H1 (cell line): ENCODE measurements at regions not wholly inside any gene's neighbourhood (a gene's known extent, or its start where the extent isn't known, plus 50 kb on each side); places are given as distances from the start of the nearest gene placed in this dataset.

Source experiments
- BACH1 ChIP-seq: IDR thresholded peaks from 2 replicates; pipeline ENCODE4 v1.6.1; 2012; ENCODE audit warnings: low read length, improper control_type of control experiment
- BCL11A ChIP-seq, 2 experiments: IDR thresholded peaks; one replicate each; pipeline ENCODE4 v1.6.1; 2011; ENCODE audit warnings: low read depth in 2 of 2, low read length in 2 of 2, mild to moderate bottlenecking in 2 of 2
- CHD1 ChIP-seq: IDR thresholded peaks from 2 replicates; pipeline ENCODE4 v1.6.1; 2012; ENCODE audit warnings: low read depth, low read length, improper control_type of control experiment
- KDM1A ChIP-seq: fragments of 200-600, 300-600 bp; sonication (generic); IDR thresholded peaks from 2 replicates; pipeline ENCODE4 v1.7.1; 2016; ENCODE audit warnings: mild to moderate bottlenecking, low read length, borderline replicate concordance
- MAFK ChIP-seq: IDR thresholded peaks from 2 replicates; pipeline ENCODE4 v1.6.1; 2012; ENCODE audit warnings: low read depth, mild to moderate bottlenecking, improper control_type of control experiment, low read length
- TF ChIP-seq, protein P1 (sequence below), 3 experiments: IDR thresholded peaks; 1 replicate in 2 of 3; 2 replicates in 1 of 3; pipeline versions ENCODE4 v1.5.1 to v1.6.1; 2011; ENCODE audit warnings: low read length in 3 of 3, mild to moderate bottlenecking in 3 of 3, inconsistent platforms in 2 of 3, low read depth in 1 of 3, moderate library complexity in 1 of 3; ENCODE audit not compliant: insufficient read depth in 1 of 3; ENCODE audit errors: control extremely low read depth in 1 of 3
- TF ChIP-seq, protein P2 (sequence below): IDR thresholded peaks from 2 replicates; pipeline ENCODE4 v1.6.1; 2012; ENCODE audit warnings: inconsistent platforms
- TF ChIP-seq, protein P3 (sequence below): IDR thresholded peaks from 2 replicates; pipeline ENCODE4 v1.6.1; 2011; ENCODE audit warnings: low read depth, mild to moderate bottlenecking, low read length; ENCODE audit not compliant: insufficient read depth

DNA sequence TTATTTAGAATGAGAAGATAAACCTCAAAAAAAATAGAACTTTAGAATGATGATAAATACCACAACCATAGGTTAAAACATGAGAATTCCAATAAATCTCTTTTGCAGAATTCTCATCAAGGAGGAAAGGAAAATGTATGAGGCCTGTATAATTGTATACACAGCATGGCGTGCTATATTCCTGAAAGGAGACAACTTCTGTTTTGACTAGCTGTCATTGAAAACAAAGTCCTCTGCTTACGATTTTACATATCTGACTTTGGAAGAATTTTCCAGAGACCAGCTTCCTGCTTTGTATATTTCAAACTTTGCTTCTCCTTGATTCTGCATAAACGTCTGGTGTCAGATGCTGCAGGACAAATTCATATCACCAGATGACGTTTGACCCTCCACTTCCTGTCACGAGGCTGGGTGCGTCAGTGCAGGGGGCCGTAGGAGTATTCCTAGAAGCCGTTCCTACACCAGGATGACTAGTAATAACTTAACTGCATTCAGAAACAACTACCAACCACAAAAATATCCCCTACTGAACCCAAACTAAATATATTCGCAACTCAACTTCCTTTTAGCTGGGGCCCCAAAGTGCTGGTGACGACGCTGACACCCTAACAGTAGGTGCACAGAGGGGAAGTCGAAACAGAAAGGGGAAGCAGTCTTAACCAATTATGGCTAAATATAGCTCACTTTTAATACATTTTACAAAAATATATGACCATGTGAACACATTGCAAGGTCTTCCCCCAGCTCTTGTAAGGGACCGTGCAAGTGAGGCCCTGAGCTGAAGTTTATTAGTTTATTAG is 178.6 kb upstream of the INHBA start (continued):
- TF ChIP-seq, protein P1, sequence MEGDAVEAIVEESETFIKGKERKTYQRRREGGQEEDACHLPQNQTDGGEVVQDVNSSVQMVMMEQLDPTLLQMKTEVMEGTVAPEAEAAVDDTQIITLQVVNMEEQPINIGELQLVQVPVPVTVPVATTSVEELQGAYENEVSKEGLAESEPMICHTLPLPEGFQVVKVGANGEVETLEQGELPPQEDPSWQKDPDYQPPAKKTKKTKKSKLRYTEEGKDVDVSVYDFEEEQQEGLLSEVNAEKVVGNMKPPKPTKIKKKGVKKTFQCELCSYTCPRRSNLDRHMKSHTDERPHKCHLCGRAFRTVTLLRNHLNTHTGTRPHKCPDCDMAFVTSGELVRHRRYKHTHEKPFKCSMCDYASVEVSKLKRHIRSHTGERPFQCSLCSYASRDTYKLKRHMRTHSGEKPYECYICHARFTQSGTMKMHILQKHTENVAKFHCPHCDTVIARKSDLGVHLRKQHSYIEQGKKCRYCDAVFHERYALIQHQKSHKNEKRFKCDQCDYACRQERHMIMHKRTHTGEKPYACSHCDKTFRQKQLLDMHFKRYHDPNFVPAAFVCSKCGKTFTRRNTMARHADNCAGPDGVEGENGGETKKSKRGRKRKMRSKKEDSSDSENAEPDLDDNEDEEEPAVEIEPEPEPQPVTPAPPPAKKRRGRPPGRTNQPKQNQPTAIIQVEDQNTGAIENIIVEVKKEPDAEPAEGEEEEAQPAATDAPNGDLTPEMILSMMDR (IDR thresholded peaks at IDR 0.05; ENCODE audit: control extremely low read depth in 1 of 3, insufficient read depth in 1 of 3, low read depth in 1 of 3, low read length in 3 of 3): no peak
- TF ChIP-seq MAFK (no peak), KDM1A (no peak), CHD1 (no peak), BCL11A (IDR thresholded peaks at IDR 0.05; ENCODE audit: low read depth in 2 of 2, low read length in 2 of 2) (no peak), BACH1 (no peak)
- TF ChIP-seq, protein P2, sequence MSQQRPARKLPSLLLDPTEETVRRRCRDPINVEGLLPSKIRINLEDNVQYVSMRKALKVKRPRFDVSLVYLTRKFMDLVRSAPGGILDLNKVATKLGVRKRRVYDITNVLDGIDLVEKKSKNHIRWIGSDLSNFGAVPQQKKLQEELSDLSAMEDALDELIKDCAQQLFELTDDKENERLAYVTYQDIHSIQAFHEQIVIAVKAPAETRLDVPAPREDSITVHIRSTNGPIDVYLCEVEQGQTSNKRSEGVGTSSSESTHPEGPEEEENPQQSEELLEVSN: no peak
- TF ChIP-seq, protein P3, sequence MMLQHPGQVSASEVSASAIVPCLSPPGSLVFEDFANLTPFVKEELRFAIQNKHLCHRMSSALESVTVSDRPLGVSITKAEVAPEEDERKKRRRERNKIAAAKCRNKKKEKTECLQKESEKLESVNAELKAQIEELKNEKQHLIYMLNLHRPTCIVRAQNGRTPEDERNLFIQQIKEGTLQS: no peak
